ENCODE measurements at regions not wholly inside any gene's neighbourhood (a gene's known extent, or its start where the extent isn't known, plus 50 kb on each side); places are given as distances from the start of the nearest gene placed in this dataset.
A peak's percentile ranks its signal among the peaks of the same experiment; 100 is the strongest.

- peaks cover 22% of the 10 kb centered on the region for H3K4me1 ChIP-seq
- 32% methylated on average over 5 of the region's 5 CpGs for WGBS
- no peak overlapping the region for H3K27ac ChIP-seq
These were observed 185.0 kb upstream of the NRXN3 start for GRCh38 chr14:77985211-77985615.

GRCh38 chr14:77986773-77987172 lies 183.4 kb upstream of the NRXN3 start:
- Histone ChIP-seq H3K27ac (no peak overlapping the region), H3K4me1 (peaks cover 12% of the 10 kb centered on the region), H3K36me3 (no peaks in the 10 kb centered on the region), H3K4me3 (no peak overlapping the region), H3K9me3 (no peaks in the 10 kb centered on the region), H3K27me3 (no peaks in the 10 kb centered on the region)
- TF ChIP-seq POLR2AphosphoS5 (IDR thresholded peaks at IDR 0.05) (no peak), EP300 (IDR thresholded peaks at IDR 0.05) (no peak), POLR2A (IDR thresholded peaks at IDR 0.05) (no peak), CTCF (IDR thresholded peaks at IDR 0.05) (no peak)
- DNase-seq (ENCODE audit: low spot score in 2 of 2): no peak
- WGBS: 57% methylated on average over 1 of the region's 1 CpG

More at GRCh38 chr14:77985211-77985615, 185.0 kb upstream of the NRXN3 start:
- Histone ChIP-seq H3K36me3 (no peaks in the 10 kb centered on the region), H3K9me3 (no peaks in the 10 kb centered on the region), H3K4me3 (no peak overlapping the region), H3K27me3 (peaks cover 10% of the 10 kb centered on the region)
- DNase-seq (ENCODE audit: low spot score in 2 of 2): no peak
- TF ChIP-seq EP300 (IDR thresholded peaks at IDR 0.05) (no peak), POLR2A (IDR thresholded peaks at IDR 0.05) (no peak), CTCF (IDR thresholded peaks at IDR 0.05) (no peak), POLR2AphosphoS5 (IDR thresholded peaks at IDR 0.05) (no peak)

GRCh38 chr14:77988096-77988870 lies 181.9 kb upstream of the NRXN3 start:
- H3K9me3 ChIP-seq: no peaks in the 10 kb centered on the region
- 56% methylated on average over 7 of the region's 7 CpGs for WGBS
- no peaks in the 10 kb centered on the region for H3K36me3 ChIP-seq
- no peaks in the 10 kb centered on the region for H3K27me3 ChIP-seq
- TF ChIP-seq POLR2AphosphoS5 (IDR thresholded peaks at IDR 0.05) (no peak), CTCF (IDR thresholded peaks at IDR 0.05) (no peak), EP300 (IDR thresholded peaks at IDR 0.05) (no peak), POLR2A (IDR thresholded peaks at IDR 0.05) (no peak)
- peak overlapping the region; percentile 45 for H3K27ac ChIP-seq
- H3K4me3 ChIP-seq: no peak overlapping the region
- peaks cover 12% of the 10 kb centered on the region for H3K4me1 ChIP-seq
- DNase-seq (ENCODE audit: low spot score in 2 of 2): no peak

GRCh38 chr14:77988970-77989369 lies 181.2 kb upstream of the NRXN3 start:
- Histone ChIP-seq H3K4me3 (no peak overlapping the region), H3K27me3 (no peaks in the 10 kb centered on the region), H3K36me3 (no peaks in the 10 kb centered on the region), H3K4me1 (peaks cover 12% of the 10 kb centered on the region), H3K9me3 (no peaks in the 10 kb centered on the region), H3K27ac (peak overlapping the region; percentile 45)
- WGBS: 77% methylated on average over 2 of the region's 2 CpGs
- TF ChIP-seq EP300 (IDR thresholded peaks at IDR 0.05) (no peak), POLR2A (IDR thresholded peaks at IDR 0.05) (no peak)
- DNase-seq (ENCODE audit: low spot score in 2 of 2): no peak

GRCh38 chr14:77989441-77989991 lies 180.7 kb upstream of the NRXN3 start:
- TF ChIP-seq POLR2A (IDR thresholded peaks at IDR 0.05) (no peak), CTCF (IDR thresholded peaks at IDR 0.05) (no peak), EP300 (IDR thresholded peaks at IDR 0.05) (no peak), POLR2AphosphoS5 (IDR thresholded peaks at IDR 0.05) (no peak)
- Histone ChIP-seq H3K27me3 (no peaks in the 10 kb centered on the region), H3K36me3 (no peaks in the 10 kb centered on the region), H3K4me1 (peaks cover 12% of the 10 kb centered on the region), H3K9me3 (no peaks in the 10 kb centered on the region), H3K27ac (peak overlapping the region; percentile 45), H3K4me3 (no peak overlapping the region)
- WGBS: 57% methylated on average over 16 of the region's 16 CpGs
- DNase-seq (ENCODE audit: low spot score in 2 of 2): no peak

Data from suprapubic skin (tissue), 4 donors.